Sigmoid colon (tissue), 3 donors: ENCODE measurements at regions not wholly inside any gene's neighbourhood (a gene's known extent, or its start where the extent isn't known, plus 50 kb on each side); places are given as distances from the start of the nearest gene placed in this dataset.

Source experiments
- CTCF ChIP-seq, 4 experiments: fragments of 450-650 bp in 3 of 4; fragments of 200-600 bp in 1 of 4; IDR thresholded peaks; one replicate each; pipeline ENCODE4 v1.5.1; 2016 to 2019; ENCODE audit warnings: antibody characterized with exemption in 4 of 4, mild to moderate bottlenecking in 3 of 4, moderate library complexity in 2 of 4
- POLR2A ChIP-seq, 2 donors: fragments of 450-650 bp; IDR thresholded peaks; one replicate each; pipeline ENCODE4 v1.6.1; 2016; ENCODE audit warnings: antibody characterized with exemption in 2 of 2, mild to moderate bottlenecking in 2 of 2, moderate library complexity in 2 of 2

GRCh38 chr4:13906727-13907126 lies 279.2 kb upstream of the BOD1L1 start:
- no peak for TF ChIP-seq CTCF (IDR thresholded peaks at IDR 0.05)
- no peak for TF ChIP-seq POLR2A (IDR thresholded peaks at IDR 0.05)
